SK-N-MC (cell line): ENCODE measurements at regions not wholly inside any gene's neighbourhood (a gene's known extent, or its start where the extent isn't known, plus 50 kb on each side); places are given as distances from the start of the nearest gene placed in this dataset.

Experiments
- EZH2 ChIP-seq: fragments of 200-600 bp; sonication (generic); IDR thresholded peaks from one replicate; pipeline ENCODE4 v1.6.1; 2017; ENCODE audit warnings: antibody characterized with exemption
- FOXP2 ChIP-seq: optimal IDR thresholded peaks from 2 replicates; pipeline ENCODE3; 2011; ENCODE audit warnings: mild to moderate bottlenecking, moderate library complexity; ENCODE audit not compliant: insufficient read depth; ENCODE audit errors: extremely low read length, control extremely low read depth
- POLR2AphosphoS5 ChIP-seq: IDR thresholded peaks from 2 replicates; pipeline ENCODE4 v1.6.1; 2012; ENCODE audit warnings: mild to moderate bottlenecking, low read depth, low read length, borderline replicate concordance

- TF ChIP-seq EZH2 (no peak), POLR2AphosphoS5 (no peak), FOXP2 (no peak)
These were observed 188.4 kb upstream of the KYNU start for GRCh38 chr2:142688856-142689605.
